Epithelial cell of esophagus (primary cell): ENCODE measurements at regions not wholly inside any gene's neighbourhood (a gene's known extent, or its start where the extent isn't known, plus 50 kb on each side); places are given as distances from the start of the nearest gene placed in this dataset.

Source experiments
- DNase-seq: peaks from one replicate; pipeline ENCODE4 v3.0.0; 2010; ENCODE audit warnings: low read depth
- H3K4me3 ChIP-seq: 2 replicates; pipeline ENCODE4 v1.5.1; 2011; ENCODE audit warnings: mild to moderate bottlenecking, low read length, control low read depth
- CTCF ChIP-seq: IDR thresholded peaks from 2 replicates; pipeline ENCODE4 v1.5.1; 2011; ENCODE audit warnings: low read depth, mild to moderate bottlenecking, low read length, control low read depth, inconsistent platforms; ENCODE audit not compliant: insufficient read depth; ENCODE audit errors: missing control alignments

DNA sequence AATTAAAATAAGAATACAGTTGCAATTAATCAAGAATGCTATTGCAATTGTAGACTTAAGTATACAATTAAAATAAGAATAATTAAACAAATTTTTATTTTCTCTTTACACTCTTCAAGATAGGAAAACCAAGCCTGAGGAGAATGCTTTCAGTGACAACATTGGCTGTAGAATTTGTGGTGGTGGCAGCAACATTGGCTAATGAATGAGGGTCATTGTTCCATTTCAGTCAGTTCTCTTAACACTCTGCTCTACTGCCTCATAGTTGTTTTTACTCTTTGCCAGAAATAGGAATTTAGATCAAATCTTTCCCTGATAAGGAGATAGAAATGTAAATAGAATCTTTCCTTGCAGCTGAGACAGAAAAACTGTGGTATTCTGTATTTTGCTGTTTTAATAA lies 391.6 kb downstream of the PCDH20 start:
- no peak for TF ChIP-seq CTCF
- no peak overlapping the region for H3K4me3 ChIP-seq
- DNase-seq = no peak

DNA sequence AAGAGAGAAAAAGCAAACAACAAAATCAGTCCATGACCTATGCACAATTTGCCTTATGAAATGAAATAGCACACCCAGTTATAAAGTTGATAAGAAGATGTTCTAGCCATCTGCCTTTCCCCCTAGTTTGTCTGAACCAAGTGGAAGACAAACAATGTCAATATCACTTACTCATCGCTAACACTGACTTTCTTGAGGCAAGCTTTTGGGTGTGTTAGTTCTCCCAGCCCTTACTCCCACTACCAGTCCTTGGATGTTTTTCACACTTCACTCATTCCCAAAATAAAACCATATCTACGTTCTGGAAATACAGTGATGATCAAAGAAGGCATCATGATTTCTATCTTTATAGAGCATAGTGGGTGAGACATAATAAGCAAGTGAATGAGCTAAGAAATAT lies 393.8 kb downstream of the PCDH20 start:
- no peak for TF ChIP-seq CTCF
- DNase-seq = no peak
- H3K4me3 ChIP-seq = no peak overlapping the region

DNA sequence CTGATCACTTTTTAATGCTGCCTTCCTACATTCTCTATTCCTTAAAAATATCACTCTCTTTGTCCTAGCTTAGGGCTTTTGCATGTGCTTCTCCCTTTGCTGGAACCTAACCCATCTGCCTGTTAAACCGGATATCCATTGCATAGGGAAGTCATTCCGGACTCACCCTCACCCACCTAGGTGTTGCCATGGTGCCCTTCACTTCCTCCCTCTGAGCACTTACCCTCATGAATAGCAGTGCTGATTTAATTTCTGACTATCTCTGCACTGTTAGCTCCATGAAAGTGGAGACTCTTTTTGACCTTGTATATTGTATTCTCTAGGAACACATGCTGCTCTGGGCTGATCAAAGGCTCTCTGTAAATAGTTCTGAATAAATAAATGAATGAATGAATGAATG lies 401.9 kb downstream of the PCDH20 start:
- H3K4me3 ChIP-seq = no peak overlapping the region
- no peak for DNase-seq
- no peak for TF ChIP-seq CTCF

DNA sequence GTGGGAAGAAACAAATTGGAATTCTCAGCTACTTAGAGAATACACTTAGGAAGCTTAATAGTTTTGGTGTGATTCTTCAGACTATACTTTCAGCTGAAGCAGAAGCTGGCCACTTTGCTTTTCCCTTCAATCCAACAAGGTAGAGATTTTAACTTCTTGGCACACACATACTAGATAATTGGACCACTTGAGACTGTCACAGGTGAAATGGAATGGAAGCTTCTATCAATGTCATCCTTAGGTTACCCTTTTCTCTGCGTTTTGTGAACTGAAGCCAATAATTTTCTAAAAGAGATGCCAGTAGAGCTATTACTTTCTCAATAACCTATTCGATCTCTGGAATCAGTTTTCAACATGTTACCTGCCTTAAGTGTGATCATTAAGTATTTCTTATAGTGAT lies 405.3 kb downstream of the PCDH20 start:
- TF ChIP-seq CTCF = no peak
- no peak for DNase-seq
- no peak overlapping the region for H3K4me3 ChIP-seq

- no peak for DNase-seq
- no peak overlapping the region for H3K4me3 ChIP-seq
- no peak for TF ChIP-seq CTCF
Observed at GRCh38 chr13:61002686-61003085, 413.0 kb downstream of the PCDH20 start.

DNA sequence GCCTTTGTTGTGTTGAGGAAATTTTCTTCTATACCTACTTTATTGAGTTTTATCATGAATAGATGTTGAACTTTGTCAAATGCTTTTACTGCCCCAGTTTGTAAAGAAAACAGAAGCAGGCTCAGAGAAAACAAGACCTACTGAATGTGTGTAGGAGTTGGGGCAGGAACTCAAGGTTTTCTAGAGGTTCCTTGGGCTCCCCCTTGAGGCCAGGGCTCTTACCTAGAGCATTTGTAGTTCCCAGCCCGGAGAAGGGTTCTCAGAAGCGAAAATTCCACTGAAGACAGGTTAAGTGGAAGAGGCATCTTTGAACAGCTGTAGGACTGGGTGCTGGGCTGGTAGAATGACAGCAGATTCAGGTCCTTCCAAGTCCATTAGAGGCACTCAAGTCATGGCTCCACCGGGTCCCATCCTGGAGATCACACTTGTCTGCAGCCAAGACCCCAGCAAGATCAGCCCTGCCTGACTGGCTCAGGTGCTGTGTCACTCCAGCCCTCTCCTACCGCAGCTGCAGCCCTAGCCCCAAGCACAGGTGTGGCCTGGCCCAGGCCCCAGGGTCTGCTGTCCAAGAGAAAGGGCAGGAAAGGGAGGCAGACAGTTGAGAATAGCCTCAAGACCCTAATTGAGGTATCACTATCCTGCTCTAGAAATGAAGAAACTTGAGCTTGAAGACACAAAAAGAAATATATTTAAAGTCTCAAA lies 425.5 kb downstream of the PCDH20 start:
- TF ChIP-seq CTCF = peak; percentile 72
- DNase-seq = peak; percentile 78
- no peak overlapping the region for H3K4me3 ChIP-seq

GRCh38 chr13:60986301-60986700 lies 429.3 kb downstream of the PCDH20 start:
- peak; percentile 71 for DNase-seq
- TF ChIP-seq CTCF = no peak
- no peak overlapping the region for H3K4me3 ChIP-seq
